HG02870 (cell line): ENCODE measurements at regions not wholly inside any gene's neighbourhood (a gene's known extent, or its start where the extent isn't known, plus 50 kb on each side); places are given as distances from the start of the nearest gene placed in this dataset.

Experiments
- ATAC-seq: cut with Tn5 transposase; IDR thresholded peaks from one replicate; pipeline ENCODE4 v1.9.1; 2021; ENCODE audit warnings: mild to moderate bottlenecking, moderate library complexity; ENCODE audit not compliant: unreplicated experiment

DNA sequence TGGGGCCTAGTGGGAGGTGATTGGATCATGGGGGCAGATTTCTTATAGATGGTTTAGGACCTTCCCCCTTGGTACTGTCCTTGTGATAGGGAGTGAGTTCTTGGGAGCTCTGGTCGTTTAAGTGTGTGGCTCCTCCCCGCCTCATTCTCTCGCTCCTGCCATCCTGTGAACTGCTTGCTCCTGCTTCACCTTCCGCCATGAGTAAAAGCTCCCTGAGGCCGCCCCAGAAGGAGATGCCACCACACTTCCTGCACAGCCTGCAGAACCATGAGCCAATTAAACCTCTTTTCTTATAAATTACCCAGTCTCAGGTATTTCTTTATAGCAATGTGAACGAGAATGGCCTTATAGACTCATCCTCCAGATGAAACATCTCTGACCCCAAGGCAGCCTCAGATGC, 101.5 kb downstream of the KCNF1 start:
- ATAC-seq, result no peak

DNA sequence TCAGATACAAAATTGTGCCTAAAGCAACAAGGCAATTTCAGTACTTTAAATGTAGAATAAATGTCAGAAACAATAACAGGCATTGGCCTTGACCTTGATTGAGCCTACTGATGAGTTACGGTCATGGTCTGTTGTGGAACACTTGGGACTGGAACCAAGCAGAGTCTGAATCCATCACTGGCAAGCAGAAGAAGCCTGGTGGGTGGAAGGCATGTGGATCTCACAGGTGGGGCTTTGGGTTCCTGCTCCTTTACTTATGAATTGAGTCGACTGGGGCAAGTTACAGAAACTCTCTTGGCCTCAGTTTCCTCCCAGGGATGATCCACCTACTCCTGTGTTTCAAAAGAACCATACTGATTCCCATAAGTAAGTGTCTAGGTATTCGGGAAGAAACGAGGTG, 102.3 kb downstream of the KCNF1 start:
- ATAC-seq, result no peak

DNA sequence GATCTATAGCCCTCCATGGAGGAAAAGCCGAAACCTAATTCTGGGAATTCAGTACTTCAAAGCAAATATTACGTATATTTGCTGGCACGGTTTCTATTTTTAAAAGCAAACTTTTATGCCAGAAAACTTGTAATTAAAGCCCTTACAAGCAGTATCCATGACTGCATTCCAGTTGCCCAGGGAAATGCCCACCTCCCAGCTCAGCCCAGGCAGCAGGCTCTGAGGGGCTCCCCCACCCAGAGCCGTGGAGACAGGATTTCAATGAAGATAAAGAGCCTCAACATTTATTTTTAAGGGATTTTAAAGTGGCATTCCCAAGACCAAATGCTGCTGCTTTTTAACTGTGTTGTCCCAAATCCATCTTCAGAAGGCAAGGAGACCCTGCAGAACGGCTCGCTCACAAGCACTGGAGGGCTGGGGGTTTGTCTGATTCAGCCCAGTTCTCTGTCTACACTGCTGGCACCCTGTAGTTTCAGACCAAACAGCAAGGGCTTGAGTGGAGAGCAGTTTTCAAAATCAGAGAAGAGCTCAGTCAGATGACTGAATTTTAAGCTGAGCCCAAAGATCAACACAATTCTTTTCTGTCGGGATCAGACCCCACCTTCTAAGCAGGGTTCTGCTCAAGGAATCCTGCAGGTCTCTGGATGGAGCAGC, 105.1 kb downstream of the KCNF1 start:
- ATAC-seq, result no peak

DNA sequence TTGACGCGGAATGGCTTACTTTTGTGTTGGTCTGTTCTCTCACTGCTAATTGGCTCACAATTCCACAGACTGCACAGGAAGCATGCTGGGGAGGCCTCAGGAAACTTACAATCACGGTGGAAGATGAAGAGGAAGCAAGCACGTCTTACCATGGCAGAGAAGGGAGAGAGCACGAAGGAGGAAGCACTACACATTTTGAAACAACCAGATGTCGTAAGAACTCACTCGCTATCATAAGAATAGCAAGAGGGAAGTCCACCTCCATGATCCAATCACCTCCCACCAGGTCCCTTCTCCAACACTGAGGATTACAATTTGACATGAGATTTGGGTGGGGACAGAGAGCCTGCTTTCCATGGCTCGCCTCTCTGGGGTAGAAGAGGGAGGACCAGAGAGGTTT, 106.2 kb downstream of the KCNF1 start:
- no peak for ATAC-seq

DNA sequence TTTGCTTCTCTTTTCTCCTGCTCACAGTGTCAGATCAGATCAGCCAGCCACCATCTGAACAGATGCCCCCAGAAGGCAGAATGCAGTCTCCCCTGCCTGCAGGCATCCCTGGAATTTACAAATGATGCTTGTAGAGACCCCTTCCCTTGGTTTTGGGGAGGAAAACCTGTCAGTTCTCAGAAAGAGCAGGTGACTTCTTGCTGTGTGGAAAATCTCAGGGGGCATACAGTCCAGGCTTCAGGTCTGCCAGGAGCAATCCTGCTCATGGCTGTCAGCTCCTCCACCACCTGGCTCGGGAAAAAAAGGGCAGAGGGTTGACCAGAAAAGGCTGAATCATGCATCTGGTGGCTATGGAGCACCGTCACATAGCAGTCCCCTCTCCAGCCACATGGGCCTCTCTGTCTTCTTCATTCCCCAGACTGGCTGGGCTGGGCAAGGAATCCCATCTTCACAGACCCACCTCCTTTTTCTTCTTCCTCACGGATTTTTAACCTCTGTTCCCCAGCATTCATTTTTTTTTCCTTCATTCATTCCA, 107.0 kb downstream of the KCNF1 start:
- ATAC-seq, result no peak

DNA sequence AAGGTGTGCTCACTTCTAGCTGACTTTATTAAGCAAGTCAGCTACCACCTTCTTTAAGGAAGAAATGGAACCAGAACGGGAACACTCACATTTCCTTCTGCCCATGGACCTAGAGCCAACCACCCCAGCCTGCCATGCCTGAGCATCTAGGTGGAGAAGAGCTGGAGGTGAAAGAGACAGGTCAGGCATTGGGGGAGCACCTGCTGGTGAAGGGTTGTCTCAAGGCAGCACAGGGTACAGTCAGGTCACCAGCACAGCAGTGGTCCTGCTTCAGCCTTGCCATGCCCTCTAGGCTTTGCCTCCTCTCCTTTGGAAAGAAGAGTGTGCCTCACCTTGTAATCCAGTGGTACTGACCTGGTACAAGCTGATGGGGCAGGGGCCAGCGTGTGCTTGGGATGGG, 107.9 kb downstream of the KCNF1 start:
- no peak for ATAC-seq

DNA sequence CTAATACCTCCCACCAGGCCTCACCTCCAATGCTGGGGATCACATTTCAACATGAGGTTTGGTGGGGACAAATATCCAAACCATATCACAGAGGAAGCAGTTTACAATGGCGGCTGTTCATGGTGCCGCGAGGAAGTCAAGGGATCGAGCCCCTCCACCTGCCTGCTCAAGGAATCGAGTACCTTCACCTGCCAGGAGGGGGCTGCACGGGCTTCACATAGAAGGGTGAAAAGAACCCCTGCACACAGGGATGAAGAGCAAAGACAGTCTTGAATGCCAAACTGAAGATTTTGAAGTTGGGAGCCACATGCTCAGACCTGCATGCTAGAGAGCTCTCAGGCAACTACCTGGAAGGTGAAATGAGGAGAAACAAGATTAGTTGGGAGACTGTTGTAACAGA, 110.3 kb downstream of the KCNF1 start:
- no peak for ATAC-seq

DNA sequence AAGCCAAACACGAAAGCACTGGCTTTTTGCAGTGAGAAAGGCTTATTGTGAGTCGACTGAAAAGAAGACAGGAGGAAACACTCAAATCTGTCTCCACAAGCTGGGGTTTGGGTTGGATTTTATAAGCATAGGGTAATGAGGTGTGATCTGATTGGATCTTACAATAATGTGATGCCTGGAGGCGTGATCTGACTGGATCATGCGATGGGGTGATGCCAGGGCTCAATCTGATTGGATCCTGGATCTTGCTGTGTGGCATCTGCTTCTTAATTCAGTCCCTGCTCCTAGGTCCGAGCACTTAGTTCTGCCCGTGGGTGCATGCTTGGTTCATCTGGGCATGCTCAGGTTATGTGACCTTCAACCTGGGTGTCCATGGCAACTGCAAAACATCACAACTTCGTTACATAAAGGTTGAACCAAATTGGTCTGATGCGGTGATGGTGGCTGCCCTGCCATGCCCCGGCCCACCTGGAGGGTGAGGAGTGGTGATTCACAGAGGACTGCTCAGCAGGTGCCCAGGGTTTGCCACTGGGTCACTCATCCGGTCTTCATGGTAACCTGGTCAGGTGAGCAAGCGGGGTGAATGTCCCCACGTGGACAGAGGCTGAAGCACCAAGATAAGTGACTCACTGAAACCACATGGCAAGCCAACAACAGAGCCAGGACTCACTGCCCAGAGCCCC, 111.0 kb downstream of the KCNF1 start:
- no peak for ATAC-seq

DNA sequence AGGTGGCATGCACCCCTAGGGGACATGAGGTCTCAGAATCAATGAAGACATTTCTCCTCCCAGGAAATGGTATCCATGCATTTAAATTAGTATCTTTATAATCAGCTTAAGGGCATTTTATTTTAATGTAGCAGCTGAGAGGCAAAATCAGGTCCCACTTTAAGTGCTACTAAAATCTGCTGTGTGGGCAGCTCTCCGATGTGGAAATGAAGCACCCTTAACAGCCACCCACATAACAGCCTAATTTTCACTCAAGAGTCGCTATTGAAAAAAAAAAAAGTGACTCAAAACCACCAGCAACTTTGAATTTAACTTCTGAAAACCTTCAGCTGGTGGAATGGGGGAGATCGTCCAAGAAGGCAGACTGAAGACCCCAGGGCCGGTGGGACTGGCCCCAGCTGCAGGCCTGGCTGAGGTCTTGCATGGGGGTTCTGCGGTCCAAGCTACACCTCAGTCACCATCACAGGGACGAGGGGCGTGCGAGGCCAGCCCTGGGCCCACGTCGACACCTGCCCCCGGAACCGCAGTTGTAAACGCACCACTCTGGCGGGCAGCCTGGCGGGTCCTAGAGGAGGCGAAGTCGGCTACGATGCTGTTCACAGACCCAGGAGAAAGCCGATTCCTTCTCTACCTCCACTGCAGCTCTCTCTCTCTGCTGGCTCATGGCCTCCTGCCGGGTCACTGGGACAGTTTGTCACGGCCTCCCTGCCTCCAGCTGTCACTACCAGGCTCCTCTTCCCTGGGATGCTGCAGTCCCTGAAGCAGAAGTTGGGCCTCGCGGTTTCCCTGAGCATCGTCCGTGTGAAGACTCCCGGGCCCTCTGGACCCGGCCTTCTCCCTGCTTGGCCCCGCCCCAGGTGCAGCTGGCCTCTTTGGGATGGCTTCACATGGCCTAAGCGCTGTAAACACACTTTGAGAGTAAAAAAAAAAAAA, 111.9 kb downstream of the KCNF1 start:
- no peak for ATAC-seq

DNA sequence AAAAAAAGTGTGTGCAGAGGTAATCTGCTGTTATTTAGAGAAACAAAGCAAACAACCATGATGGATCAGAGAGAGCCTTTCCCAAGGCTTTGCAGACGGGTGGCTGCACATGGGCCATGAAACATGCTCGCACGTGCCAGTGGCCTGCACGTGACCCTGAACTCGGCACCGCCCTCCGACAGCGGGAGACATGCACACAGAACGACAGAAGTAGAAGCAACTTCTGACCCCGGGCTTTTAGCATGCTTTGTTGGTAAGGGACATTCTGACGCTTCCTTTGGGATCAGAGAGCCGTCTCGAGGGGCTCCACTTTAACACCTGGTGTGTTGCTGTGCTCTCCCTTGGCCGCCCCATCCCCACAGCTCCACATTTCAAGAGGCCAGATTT, 112.5 kb downstream of the KCNF1 start:
- ATAC-seq, result no peak

DNA sequence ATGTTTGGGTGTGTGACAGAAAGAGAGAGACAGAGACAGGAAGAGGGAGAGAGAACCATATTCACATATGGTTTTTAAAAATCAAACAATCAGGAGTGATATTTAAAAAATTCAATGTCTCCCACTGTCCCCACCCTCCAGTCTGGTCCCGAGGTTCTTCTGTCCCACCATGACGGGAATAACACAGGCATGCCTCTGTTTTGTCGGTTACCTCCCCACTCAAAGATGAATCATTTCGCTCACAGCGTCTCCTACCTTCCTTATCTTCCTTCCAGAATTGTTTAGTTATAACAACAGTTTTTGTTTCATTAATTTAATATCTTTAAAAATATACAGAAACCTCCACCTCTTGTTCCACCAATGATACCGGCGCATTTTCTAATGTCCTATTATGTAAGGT, 113.0 kb downstream of the KCNF1 start:
- ATAC-seq, result no peak

DNA sequence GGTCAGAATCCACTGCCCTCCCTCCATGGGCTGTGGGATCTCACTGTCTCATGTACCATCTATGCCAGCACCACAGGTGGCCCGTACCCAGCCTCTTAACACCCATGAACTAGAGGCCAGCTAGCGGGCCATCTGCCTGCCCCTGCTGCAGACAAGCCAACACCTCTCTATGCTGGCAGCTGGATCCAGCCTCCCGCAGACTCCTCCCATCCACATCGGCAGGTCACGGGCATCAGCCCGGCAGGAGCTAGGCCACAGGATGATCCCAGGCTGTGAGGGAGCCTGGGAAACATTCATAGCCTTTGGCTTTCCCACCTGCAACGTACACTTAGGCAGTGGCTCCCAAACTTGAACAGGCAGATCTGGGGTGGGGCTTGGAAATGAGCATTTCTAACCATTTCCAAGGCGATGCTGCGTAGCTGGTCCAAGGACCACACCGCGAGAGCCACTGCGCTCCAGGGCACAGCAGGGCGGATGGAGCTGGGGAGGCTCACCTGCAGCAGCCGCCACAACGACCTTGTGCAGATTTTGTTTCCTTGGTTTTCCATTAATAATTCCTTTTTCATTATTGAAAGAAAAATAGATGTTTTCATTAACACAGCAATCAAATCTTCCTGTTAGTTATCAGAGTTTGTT, 114.7 kb downstream of the KCNF1 start:
- no peak for ATAC-seq

DNA sequence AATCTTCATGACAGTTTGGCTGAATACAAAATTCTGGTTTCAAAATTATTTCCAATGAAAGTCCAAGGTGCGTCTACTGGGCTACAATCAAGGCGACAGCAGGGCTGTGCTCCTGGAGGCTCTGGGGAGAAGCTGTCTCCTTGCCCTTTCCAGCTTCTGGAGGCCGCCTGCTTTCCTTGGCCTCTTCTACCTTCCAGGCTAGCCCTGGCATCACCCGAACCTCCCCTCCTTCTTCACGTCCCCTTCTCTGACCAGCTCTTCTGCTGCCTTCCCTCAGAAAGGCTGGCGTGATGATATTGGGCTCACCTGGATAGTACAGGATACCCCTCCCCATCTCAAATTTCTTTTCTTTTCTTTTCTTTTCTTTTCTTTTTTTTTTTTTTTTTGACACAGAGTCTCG, 115.5 kb downstream of the KCNF1 start:
- no peak for ATAC-seq

DNA sequence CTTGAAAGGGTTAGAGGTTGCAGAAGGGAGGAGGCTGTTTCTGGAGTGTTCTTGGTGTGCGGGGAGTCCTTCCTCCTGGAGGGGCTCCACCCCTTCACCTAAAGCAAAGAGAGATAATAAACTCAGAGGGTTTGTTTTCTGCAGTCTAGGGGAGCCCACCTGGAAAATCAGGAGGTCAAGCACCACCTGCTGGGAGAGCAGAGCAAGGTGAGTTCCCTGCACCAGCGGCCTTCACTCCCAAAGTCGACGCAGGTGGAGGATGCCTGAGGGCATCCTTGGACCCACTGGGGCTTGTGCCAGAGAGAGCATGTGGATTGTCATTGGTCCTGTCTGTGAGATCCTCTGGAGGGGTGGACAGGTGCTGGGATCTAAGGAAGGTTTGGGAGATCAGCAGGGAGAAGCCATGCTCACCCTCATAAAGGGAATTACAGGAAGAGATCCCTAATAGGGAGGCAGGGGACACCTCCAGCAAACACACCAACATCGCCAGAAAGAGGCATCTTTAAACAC, 116.7 kb downstream of the KCNF1 start:
- no peak for ATAC-seq

DNA sequence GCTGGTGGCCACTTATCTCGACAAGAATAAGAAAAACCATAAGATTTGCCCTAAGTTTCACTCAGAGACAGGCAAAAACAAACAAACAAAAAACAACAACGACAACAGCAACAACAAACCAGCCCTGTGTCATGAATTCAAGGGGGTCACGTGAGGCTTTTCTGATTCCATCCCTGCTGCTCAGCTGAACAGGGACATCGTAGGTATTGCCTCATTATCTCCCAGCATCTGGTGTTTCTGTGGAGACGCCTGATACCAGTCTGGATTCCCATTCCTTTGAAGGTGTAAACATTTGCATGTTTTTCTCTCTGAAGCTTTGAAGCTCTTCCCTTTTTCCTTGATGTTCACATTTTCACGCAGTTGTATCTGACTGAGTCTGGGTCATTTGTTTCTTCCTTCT, 117.4 kb downstream of the KCNF1 start:
- ATAC-seq, result no peak

DNA sequence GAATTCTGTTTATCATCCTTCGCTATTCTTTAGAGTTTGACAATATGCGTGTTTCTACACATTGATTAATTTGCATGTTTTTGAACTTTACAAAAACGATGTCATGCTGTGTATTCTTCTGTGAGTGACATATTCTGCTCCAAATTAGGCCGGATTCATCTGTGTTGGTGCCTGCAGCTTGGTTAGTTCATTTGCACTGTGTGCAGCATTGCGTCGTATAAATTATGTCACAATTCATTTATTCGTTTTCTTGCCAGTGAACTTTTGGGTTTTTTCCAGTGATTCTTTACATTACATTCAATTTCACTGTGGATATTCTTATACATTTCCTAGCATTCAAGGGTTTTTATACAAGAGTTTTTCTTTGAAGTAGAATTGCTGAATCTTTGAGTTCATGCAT, 118.3 kb downstream of the KCNF1 start:
- no peak for ATAC-seq

DNA sequence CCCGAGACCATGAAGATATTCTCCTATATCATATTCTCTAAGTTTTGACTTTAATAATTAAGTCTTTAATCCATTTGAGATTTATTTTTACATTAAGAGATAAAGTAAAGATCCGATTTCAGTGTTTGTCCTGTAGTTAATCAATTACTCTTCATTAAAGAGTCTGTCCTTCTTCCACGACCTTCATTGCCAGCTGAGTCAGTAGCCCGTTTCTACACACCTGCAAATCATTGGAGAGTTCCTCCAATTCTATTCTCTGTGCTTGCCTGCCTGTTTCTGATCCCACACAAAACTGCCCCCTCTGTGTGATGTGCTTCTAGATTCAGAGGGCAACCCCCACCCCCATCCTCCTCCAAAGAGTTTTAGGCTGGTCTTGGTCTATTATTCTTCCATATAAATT, 119.2 kb downstream of the KCNF1 start:
- no peak for ATAC-seq

DNA sequence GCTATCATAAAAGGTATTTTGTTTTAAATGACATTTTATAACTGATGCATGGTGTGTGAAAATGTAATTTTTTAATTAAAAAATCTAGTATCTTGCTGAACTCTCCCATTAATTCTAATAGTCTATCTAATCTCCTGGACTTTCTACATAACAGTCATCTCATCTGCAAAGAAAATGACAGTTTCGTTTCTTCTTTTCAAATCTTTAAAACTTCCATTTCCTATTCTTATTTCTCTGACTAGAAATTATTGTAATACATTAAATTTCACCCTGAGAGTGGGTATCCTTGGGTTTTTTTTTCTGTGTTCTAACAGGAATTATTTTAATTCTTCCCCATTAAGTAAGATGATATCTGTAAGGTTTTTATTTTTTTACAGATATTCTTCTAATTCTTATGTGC, 120.1 kb downstream of the KCNF1 start:
- no peak for ATAC-seq

DNA sequence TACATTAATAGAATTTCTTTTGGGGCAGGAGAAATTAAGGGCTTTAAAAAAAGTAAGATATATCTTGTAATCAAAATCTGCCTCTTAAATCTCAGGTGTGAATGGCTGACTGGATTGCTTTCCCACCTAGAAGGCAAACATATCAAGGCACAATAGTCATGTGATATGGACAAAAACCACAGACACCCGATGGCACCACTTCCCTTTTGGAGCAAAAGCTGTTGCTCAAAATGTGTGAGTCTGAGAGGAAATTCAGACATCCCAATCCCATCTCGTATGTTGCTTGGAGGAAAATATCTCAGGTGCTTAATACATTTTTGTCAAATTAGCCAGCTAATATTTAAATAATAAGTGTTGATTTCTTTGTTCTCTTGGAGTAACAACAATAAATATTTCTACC, 120.7 kb downstream of the KCNF1 start:
- ATAC-seq, result no peak

DNA sequence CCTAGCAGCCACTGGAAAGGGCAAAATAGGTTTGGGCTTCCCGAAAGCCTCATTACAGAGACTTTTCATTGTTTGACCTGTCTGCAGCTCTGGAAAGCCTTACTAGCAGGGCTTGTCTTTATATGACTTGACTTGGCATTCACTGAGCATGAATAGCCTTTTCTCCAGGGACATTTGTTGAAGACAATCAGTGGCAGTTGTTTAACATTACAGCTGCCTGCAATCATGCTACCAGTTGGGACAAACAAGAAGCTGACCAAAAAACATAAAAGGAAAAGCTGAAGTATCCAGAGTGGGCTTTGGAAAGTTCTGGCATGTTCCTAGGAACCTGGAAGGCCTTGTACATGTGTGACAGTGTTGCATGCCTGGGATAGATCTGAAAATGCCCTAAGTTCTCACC, 121.4 kb downstream of the KCNF1 start:
- ATAC-seq, result no peak

DNA sequence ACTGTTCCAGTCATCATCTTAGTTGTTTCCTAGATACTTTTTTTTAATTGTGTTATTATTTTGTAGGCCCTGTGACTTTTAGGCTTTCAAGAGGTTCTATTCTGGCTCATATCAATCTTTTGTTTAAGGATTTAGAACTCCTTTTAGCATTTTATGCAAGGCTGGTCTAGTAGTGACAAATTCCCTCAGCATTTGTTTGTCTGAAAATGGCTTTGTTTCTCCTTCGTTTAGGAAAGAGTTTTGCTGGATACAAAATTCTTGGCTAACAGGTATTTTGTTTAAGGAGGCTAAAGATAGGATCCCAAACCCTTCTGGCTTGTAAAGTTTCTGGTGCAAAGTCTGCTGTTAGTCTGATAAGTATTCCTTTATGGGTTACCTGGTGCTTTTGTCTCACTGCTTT, 116.6 kb upstream of the SLC66A3 start:
- no peak for ATAC-seq
